ENCODE measurements at regions not wholly inside any gene's neighbourhood (a gene's known extent, or its start where the extent isn't known, plus 50 kb on each side); places are given as distances from the start of the nearest gene placed in this dataset.
"Not testable (repeated sequence)": the region's sequence is repeated elsewhere in the genome, so short reads cannot be mapped to it uniquely, and the experiment has no call there.

DNA sequence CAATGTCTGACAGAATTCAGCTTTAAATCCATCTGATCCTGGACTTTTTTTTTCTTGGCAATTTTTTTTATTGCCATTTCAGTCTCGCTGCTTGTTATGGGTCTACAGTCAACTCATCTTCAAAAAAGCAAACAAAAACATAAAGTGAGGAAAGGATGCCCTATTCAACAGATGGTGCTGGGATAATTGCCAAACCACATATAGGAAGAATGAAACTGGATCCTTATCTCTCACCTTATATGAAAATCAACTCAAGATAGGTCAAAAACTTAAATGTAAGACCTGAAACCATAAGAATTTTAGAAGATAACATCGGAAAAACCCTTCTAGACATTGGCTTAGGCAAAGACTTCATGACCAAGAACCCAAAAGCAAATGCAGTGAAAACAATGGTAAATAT, 389.1 kb upstream of the ST8SIA4 start:
- Histone ChIP-seq H3K4me3 (ENCODE audit: low read length) (no peak overlapping the region), H3K27me3 (ENCODE audit: insufficient read depth, low read depth, low read length) (no peaks in the 10 kb centered on the region)
- TF ChIP-seq SMC3 (conservative IDR thresholded peaks at IDR 0.05; ENCODE audit: poor library complexity) (no peak), EP300 (conservative IDR thresholded peaks at IDR 0.05; ENCODE audit: poor library complexity, severe bottlenecking) (no peak), POLR2AphosphoS5 (IDR thresholded peaks at IDR 0.05) (no peak), MXI1 (conservative IDR thresholded peaks at IDR 0.05; ENCODE audit: poor library complexity, severe bottlenecking) (no peak), RAD21 (conservative IDR thresholded peaks at IDR 0.05) (no peak), TAF1 (IDR thresholded peaks at IDR 0.05; ENCODE audit: low read depth) (no peak), EZH2 (IDR thresholded peaks at IDR 0.05; ENCODE audit: borderline replicate concordance, insufficient read depth, low read length, poor library complexity, severe bottlenecking) (no peak)
- TF ChIP-seq, protein P1, sequence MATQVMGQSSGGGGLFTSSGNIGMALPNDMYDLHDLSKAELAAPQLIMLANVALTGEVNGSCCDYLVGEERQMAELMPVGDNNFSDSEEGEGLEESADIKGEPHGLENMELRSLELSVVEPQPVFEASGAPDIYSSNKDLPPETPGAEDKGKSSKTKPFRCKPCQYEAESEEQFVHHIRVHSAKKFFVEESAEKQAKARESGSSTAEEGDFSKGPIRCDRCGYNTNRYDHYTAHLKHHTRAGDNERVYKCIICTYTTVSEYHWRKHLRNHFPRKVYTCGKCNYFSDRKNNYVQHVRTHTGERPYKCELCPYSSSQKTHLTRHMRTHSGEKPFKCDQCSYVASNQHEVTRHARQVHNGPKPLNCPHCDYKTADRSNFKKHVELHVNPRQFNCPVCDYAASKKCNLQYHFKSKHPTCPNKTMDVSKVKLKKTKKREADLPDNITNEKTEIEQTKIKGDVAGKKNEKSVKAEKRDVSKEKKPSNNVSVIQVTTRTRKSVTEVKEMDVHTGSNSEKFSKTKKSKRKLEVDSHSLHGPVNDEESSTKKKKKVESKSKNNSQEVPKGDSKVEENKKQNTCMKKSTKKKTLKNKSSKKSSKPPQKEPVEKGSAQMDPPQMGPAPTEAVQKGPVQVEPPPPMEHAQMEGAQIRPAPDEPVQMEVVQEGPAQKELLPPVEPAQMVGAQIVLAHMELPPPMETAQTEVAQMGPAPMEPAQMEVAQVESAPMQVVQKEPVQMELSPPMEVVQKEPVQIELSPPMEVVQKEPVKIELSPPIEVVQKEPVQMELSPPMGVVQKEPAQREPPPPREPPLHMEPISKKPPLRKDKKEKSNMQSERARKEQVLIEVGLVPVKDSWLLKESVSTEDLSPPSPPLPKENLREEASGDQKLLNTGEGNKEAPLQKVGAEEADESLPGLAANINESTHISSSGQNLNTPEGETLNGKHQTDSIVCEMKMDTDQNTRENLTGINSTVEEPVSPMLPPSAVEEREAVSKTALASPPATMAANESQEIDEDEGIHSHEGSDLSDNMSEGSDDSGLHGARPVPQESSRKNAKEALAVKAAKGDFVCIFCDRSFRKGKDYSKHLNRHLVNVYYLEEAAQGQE (IDR thresholded peaks at IDR 0.05; ENCODE audit: borderline replicate concordance) = no peak
- TF ChIP-seq, protein P2, sequence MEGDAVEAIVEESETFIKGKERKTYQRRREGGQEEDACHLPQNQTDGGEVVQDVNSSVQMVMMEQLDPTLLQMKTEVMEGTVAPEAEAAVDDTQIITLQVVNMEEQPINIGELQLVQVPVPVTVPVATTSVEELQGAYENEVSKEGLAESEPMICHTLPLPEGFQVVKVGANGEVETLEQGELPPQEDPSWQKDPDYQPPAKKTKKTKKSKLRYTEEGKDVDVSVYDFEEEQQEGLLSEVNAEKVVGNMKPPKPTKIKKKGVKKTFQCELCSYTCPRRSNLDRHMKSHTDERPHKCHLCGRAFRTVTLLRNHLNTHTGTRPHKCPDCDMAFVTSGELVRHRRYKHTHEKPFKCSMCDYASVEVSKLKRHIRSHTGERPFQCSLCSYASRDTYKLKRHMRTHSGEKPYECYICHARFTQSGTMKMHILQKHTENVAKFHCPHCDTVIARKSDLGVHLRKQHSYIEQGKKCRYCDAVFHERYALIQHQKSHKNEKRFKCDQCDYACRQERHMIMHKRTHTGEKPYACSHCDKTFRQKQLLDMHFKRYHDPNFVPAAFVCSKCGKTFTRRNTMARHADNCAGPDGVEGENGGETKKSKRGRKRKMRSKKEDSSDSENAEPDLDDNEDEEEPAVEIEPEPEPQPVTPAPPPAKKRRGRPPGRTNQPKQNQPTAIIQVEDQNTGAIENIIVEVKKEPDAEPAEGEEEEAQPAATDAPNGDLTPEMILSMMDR (IDR thresholded peaks at IDR 0.05; ENCODE audit: poor library complexity, severe bottlenecking) = no peak

DNA sequence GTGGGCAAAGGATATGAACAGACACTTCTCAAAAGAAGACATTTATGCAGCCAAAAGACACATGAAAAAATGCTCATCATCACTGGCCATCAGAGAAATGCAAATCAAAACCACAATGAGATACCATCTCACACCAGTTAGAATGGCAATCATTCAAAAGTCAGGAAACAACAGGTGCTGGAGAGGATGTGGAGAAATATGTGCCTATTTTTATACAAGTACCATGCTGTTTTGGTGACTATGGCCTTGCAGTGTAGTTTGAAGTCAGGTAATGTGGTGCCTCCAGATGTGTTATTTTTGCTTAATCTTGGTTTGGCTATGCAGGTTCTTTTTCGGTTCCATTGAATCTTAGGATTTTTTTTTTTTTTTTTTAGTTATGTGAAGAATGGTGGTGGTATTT, 387.7 kb upstream of the ST8SIA4 start:
- not testable (repeated sequence) for H3K9me2 ChIP-seq (ENCODE audit: insufficient read depth, low read length); H3K27ac ChIP-seq (ENCODE audit: low read length); H3K4me2 ChIP-seq (ENCODE audit: low read length); H3K27me3 ChIP-seq (ENCODE audit: insufficient read depth, low read depth, low read length); H3K79me2 ChIP-seq (replicated peaks; ENCODE audit: insufficient read depth, low read length); H3K9ac ChIP-seq (ENCODE audit: low read length); H3F3A ChIP-seq (ENCODE audit: insufficient read depth, low read length, poor library complexity, severe bottlenecking); H2AFZ ChIP-seq (ENCODE audit: low read depth, low read length); H3K9me3 ChIP-seq (ENCODE audit: low read length); H3K36me3 ChIP-seq (ENCODE audit: insufficient read depth, low read length); H4K20me1 ChIP-seq (ENCODE audit: insufficient read depth); H3K4me3 ChIP-seq (ENCODE audit: low read length)

More for the DNA sequence above, 389.1 kb upstream of the ST8SIA4 start:
- no peaks in the 10 kb centered on the region for H3K36me3 ChIP-seq (ENCODE audit: insufficient read depth, low read length)
- H3K9me2 ChIP-seq (ENCODE audit: insufficient read depth, low read length) = no peaks in the 10 kb centered on the region
- no peak overlapping the region for H3K27ac ChIP-seq (ENCODE audit: low read length)
- H3F3A ChIP-seq (ENCODE audit: insufficient read depth, low read length, poor library complexity, severe bottlenecking) = no peaks in the 10 kb centered on the region
- H3K9ac ChIP-seq (ENCODE audit: low read length) = no peak overlapping the region
- H2AFZ ChIP-seq (ENCODE audit: low read depth, low read length) = no peak overlapping the region
- no peaks in the 10 kb centered on the region for H4K20me1 ChIP-seq (ENCODE audit: insufficient read depth)
- H3K9me3 ChIP-seq (ENCODE audit: low read length) = no peaks in the 10 kb centered on the region
- H3K4me2 ChIP-seq (ENCODE audit: low read length) = no peak overlapping the region
- H3K79me2 ChIP-seq (replicated peaks; ENCODE audit: insufficient read depth, low read length) = no peaks in the 10 kb centered on the region

DNA sequence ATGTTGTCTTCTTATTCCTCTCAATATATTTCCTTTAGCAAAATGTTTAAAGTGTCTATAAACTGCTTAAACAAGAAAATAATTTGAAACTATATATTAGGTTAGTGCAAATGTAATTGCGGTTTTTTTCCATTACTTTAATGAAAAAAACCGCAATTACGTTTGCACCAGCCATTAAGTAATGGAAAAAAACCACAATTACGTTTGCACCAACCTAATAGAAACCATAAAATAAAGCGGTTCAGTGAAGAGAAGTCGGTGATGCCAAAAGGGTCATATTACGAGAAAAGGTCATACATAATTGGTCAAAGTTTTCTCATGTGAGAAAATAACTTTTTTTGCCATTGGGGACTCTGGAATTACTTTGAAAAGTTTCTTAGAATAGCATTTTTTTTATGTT, 385.6 kb upstream of the ST8SIA4 start:
- H3K27ac ChIP-seq (ENCODE audit: low read length) = no peak overlapping the region
- no peaks in the 10 kb centered on the region for H3F3A ChIP-seq (ENCODE audit: insufficient read depth, low read length, poor library complexity, severe bottlenecking)
- no peaks in the 10 kb centered on the region for H4K20me1 ChIP-seq (ENCODE audit: insufficient read depth)
- H3K36me3 ChIP-seq (ENCODE audit: insufficient read depth, low read length) = no peaks in the 10 kb centered on the region
- no peak overlapping the region for H2AFZ ChIP-seq (ENCODE audit: low read depth, low read length)
- no peak overlapping the region for H3K9ac ChIP-seq (ENCODE audit: low read length)
- H3K4me2 ChIP-seq (ENCODE audit: low read length) = no peak overlapping the region
- no peaks in the 10 kb centered on the region for H3K27me3 ChIP-seq (ENCODE audit: insufficient read depth, low read depth, low read length)
- no peaks in the 10 kb centered on the region for H3K79me2 ChIP-seq (replicated peaks; ENCODE audit: insufficient read depth, low read length)
- H3K9me2 ChIP-seq (ENCODE audit: insufficient read depth, low read length) = no peaks in the 10 kb centered on the region
- no peak overlapping the region for H3K4me3 ChIP-seq (ENCODE audit: low read length)
- no peaks in the 10 kb centered on the region for H3K9me3 ChIP-seq (ENCODE audit: low read length)
- TF ChIP-seq TAF1 (IDR thresholded peaks at IDR 0.05; ENCODE audit: low read depth) (no peak), POLR2AphosphoS5 (IDR thresholded peaks at IDR 0.05) (no peak), EZH2 (IDR thresholded peaks at IDR 0.05; ENCODE audit: borderline replicate concordance, insufficient read depth, low read length, poor library complexity, severe bottlenecking) (no peak), MXI1 (conservative IDR thresholded peaks at IDR 0.05; ENCODE audit: poor library complexity, severe bottlenecking) (no peak), EP300 (conservative IDR thresholded peaks at IDR 0.05; ENCODE audit: poor library complexity, severe bottlenecking) (no peak), SMC3 (conservative IDR thresholded peaks at IDR 0.05; ENCODE audit: poor library complexity) (no peak), RAD21 (conservative IDR thresholded peaks at IDR 0.05) (no peak)
- TF ChIP-seq, protein P1 (IDR thresholded peaks at IDR 0.05; ENCODE audit: borderline replicate concordance) = no peak
- TF ChIP-seq, protein P2 (IDR thresholded peaks at IDR 0.05; ENCODE audit: poor library complexity, severe bottlenecking) = no peak
